Osteoblast (primary cell): ENCODE measurements at regions not wholly inside any gene's neighbourhood (a gene's known extent, or its start where the extent isn't known, plus 50 kb on each side); places are given as distances from the start of the nearest gene placed in this dataset.

ENCODE experiments used
- DNase-seq: peaks from one replicate; pipeline ENCODE4 v3.0.0; 2011; ENCODE audit warnings: low spot score, mixed read lengths; ENCODE audit not compliant: insufficient read length; ENCODE audit errors: missing footprints
- H2AFZ ChIP-seq: 2 replicates; pipeline ENCODE4 v1.6.0; 2011; ENCODE audit warnings: mild to moderate bottlenecking, low read length
- H3K27ac ChIP-seq: 2 replicates; pipeline ENCODE4 v1.5.1; 2011; ENCODE audit warnings: mild to moderate bottlenecking, low read depth, low read length, moderate library complexity
- H3K27me3 ChIP-seq: 2 replicates; pipeline ENCODE4 v1.6.0; 2012; ENCODE audit warnings: mild to moderate bottlenecking, control low read depth, inconsistent platforms, low read length, moderate library complexity; ENCODE audit not compliant: insufficient read depth
- H3K36me3 ChIP-seq: 2 replicates; pipeline ENCODE4 v1.5.1; 2011; ENCODE audit warnings: mild to moderate bottlenecking, low read length, control low read depth, moderate library complexity; ENCODE audit not compliant: insufficient read depth
- H3K4me1 ChIP-seq: 2 replicates; pipeline ENCODE4 v1.5.1; 2011; ENCODE audit warnings: mild to moderate bottlenecking, low read length, control low read depth, moderate library complexity; ENCODE audit not compliant: insufficient read depth
- H3K4me2 ChIP-seq: 2 replicates; pipeline ENCODE4 v1.6.0; 2011; ENCODE audit warnings: mild to moderate bottlenecking, low read length; ENCODE audit not compliant: insufficient read depth
- H3K4me3 ChIP-seq: fragments of 200-600 bp; sonication (generic); 3 replicates; pipeline ENCODE4 v1.5.1; 2012; ENCODE audit warnings: mild to moderate bottlenecking, low read length, inconsistent platforms; ENCODE audit not compliant: insufficient read depth
- H3K79me2 ChIP-seq: 2 replicates; pipeline ENCODE4 v1.6.0; 2012; ENCODE audit warnings: mild to moderate bottlenecking, low read length, control low read depth, inconsistent platforms; ENCODE audit not compliant: insufficient read depth
- H3K9me3 ChIP-seq: 2 replicates; pipeline ENCODE4 v1.5.1; 2011; ENCODE audit warnings: low read depth, low read length, control low read depth
- H4K20me1 ChIP-seq: 2 replicates; pipeline ENCODE4 v1.6.0; 2012; ENCODE audit warnings: mild to moderate bottlenecking, low read length, control low read depth; ENCODE audit not compliant: insufficient read depth
- CTCF ChIP-seq: IDR thresholded peaks from 2 replicates; pipeline ENCODE4 v1.5.1; 2011; ENCODE audit warnings: mild to moderate bottlenecking, low read depth, low read length, moderate library complexity; ENCODE audit errors: extremely low read depth

GRCh38 chr12:11965258-11965910 is 105.4 kb upstream of the BCL2L14 start:
- Histone ChIP-seq H3K4me2 (no peak overlapping the region), H3K27me3 (no peaks in the 10 kb centered on the region), H3K4me3 (no peak overlapping the region), H3K79me2 (no peaks in the 10 kb centered on the region), H3K27ac (no peak overlapping the region), H3K9me3 (no peaks in the 10 kb centered on the region), H3K36me3 (no peaks in the 10 kb centered on the region), H3K4me1 (no peaks in the 10 kb centered on the region), H2AFZ (no peak overlapping the region), H4K20me1 (no peaks in the 10 kb centered on the region)
- TF ChIP-seq CTCF: no peak
- DNase-seq: no peak

GRCh38 chr12:11967376-11968047 is 103.2 kb upstream of the BCL2L14 start:
- no peak for TF ChIP-seq CTCF
- no peak for DNase-seq
- H3K27ac ChIP-seq: no peak overlapping the region
- no peaks in the 10 kb centered on the region for H4K20me1 ChIP-seq
- H2AFZ ChIP-seq: peak overlapping the region; percentile 36
- H3K4me2 ChIP-seq: no peak overlapping the region
- no peaks in the 10 kb centered on the region for H3K27me3 ChIP-seq
- H3K4me3 ChIP-seq: no peak overlapping the region
- no peaks in the 10 kb centered on the region for H3K9me3 ChIP-seq
- H3K4me1 ChIP-seq: no peaks in the 10 kb centered on the region
- no peaks in the 10 kb centered on the region for H3K79me2 ChIP-seq
- no peaks in the 10 kb centered on the region for H3K36me3 ChIP-seq

- H3K36me3 ChIP-seq: no peaks in the 10 kb centered on the region
- no peak for TF ChIP-seq CTCF
- H3K79me2 ChIP-seq: no peaks in the 10 kb centered on the region
- H3K27ac ChIP-seq: no peak overlapping the region
- no peak overlapping the region for H3K4me2 ChIP-seq
- DNase-seq: no peak
- H3K9me3 ChIP-seq: no peaks in the 10 kb centered on the region
- H3K4me3 ChIP-seq: no peak overlapping the region
- H3K4me1 ChIP-seq: no peaks in the 10 kb centered on the region
- no peak overlapping the region for H2AFZ ChIP-seq
- no peaks in the 10 kb centered on the region for H4K20me1 ChIP-seq
- peaks cover 3% of the 10 kb centered on the region for H3K27me3 ChIP-seq
Observed at GRCh38 chr12:11968048-11968383, 102.7 kb upstream of the BCL2L14 start.

GRCh38 chr12:11968516-11968915 is 102.2 kb upstream of the BCL2L14 start:
- DNase-seq: no peak
- TF ChIP-seq CTCF: no peak
- Histone ChIP-seq H3K9me3 (no peaks in the 10 kb centered on the region), H3K36me3 (no peaks in the 10 kb centered on the region), H2AFZ (no peak overlapping the region), H3K27me3 (peaks cover 3% of the 10 kb centered on the region), H3K4me2 (no peak overlapping the region), H3K79me2 (no peaks in the 10 kb centered on the region), H3K4me3 (no peak overlapping the region), H3K27ac (no peak overlapping the region), H3K4me1 (no peaks in the 10 kb centered on the region), H4K20me1 (no peaks in the 10 kb centered on the region)
